Testis (tissue), 2 donors: ENCODE measurements at regions not wholly inside any gene's neighbourhood (a gene's known extent, or its start where the extent isn't known, plus 50 kb on each side); places are given as distances from the start of the nearest gene placed in this dataset.

ENCODE experiments used
- CTCF ChIP-seq, 3 experiments: fragments of 450-650 bp in 2 of 3; fragments of 200-600 bp in 1 of 3; sonication (generic) in 1 of 3; IDR thresholded peaks; one replicate each; pipeline ENCODE4 v1.5.1; 2016 to 2019; ENCODE audit warnings: antibody characterized with exemption in 3 of 3, mild to moderate bottlenecking in 2 of 3, moderate library complexity in 1 of 3
- POLR2A ChIP-seq: fragments of 450-650 bp; IDR thresholded peaks from one replicate; pipeline ENCODE4 v1.6.1; 2017; ENCODE audit warnings: antibody characterized with exemption, mild to moderate bottlenecking, moderate library complexity

GRCh38 chr3:18016366-18016765, 273.9 kb upstream of the TBC1D5 start:
- TF ChIP-seq POLR2A: no peak
- no peak for TF ChIP-seq CTCF (IDR thresholded peaks at IDR 0.05)
